ENCODE measurements at regions not wholly inside any gene's neighbourhood (a gene's known extent, or its start where the extent isn't known, plus 50 kb on each side); places are given as distances from the start of the nearest gene placed in this dataset.

- H3K27ac ChIP-seq, result no peak overlapping the region
- 80 to 83% methylated on average over 37 of the region's 37 CpGs for WGBS, 2 donors
- DNase-seq (no peak), ATAC-seq (no peak)
- peaks cover 0 to 67% (median 41%) of the 10 kb centered on the region in 7 donors for H3K27me3 ChIP-seq
- H3K9me3 ChIP-seq, result no peaks in the 10 kb centered on the region
- no peak overlapping the region for H3K4me3 ChIP-seq
- intact Hi-C loops (cut with DNase I), result no loop called here
- no peaks in the 10 kb centered on the region for H3K36me3 ChIP-seq
- TF ChIP-seq CTCF (IDR thresholded peaks at IDR 0.05), result no peak
- no peaks in the 10 kb centered on the region for H3K4me1 ChIP-seq
These were observed 188.3 kb downstream of the IRF8 start for GRCh38 chr16:86087011-86087895.

- 61 to 62% methylated on average over 11 of the region's 11 CpGs for WGBS, 2 donors
- Histone ChIP-seq H3K36me3 (no peaks in the 10 kb centered on the region), H3K27me3 (peaks cover 0 to 61% (median 38%) of the 10 kb centered on the region in 7 donors), H3K27ac (no peak overlapping the region), H3K4me1 (no peaks in the 10 kb centered on the region), H3K4me3 (no peak overlapping the region), H3K9me3 (no peaks in the 10 kb centered on the region)
- DNase-seq (no peak), ATAC-seq (no peak)
- intact Hi-C loops (cut with DNase I), result no loop called here
- TF ChIP-seq CTCF (IDR thresholded peaks at IDR 0.05), result no peak
These were observed 188.9 kb downstream of the IRF8 start for GRCh38 chr16:86087896-86088230.

GRCh38 chr16:86088287-86088686 is 189.3 kb downstream of the IRF8 start:
- no peak for TF ChIP-seq CTCF (IDR thresholded peaks at IDR 0.05)
- no peak for ATAC-seq
- Histone ChIP-seq H3K4me3 (no peak overlapping the region), H3K27ac (no peak overlapping the region), H3K27me3 (peaks cover 0 to 57% (median 33%) of the 10 kb centered on the region in 7 donors), H3K36me3 (no peaks in the 10 kb centered on the region), H3K4me1 (no peaks in the 10 kb centered on the region), H3K9me3 (no peaks in the 10 kb centered on the region)
- intact Hi-C loops (cut with DNase I), result no loop called here
- no peak for DNase-seq
- WGBS, 2 donors, result 70 to 76% methylated on average over 5 of the region's 5 CpGs

GRCh38 chr16:86088816-86089215 is 189.9 kb downstream of the IRF8 start:
- intact Hi-C loops (cut with DNase I), result no loop called here
- Histone ChIP-seq H3K4me3 (no peak overlapping the region), H3K27me3 (peaks cover 0 to 51% (median 28%) of the 10 kb centered on the region in 7 donors), H3K27ac (no peak overlapping the region), H3K9me3 (no peaks in the 10 kb centered on the region), H3K36me3 (no peaks in the 10 kb centered on the region), H3K4me1 (no peaks in the 10 kb centered on the region)
- DNase-seq (no peak), ATAC-seq (no peak)
- TF ChIP-seq CTCF (IDR thresholded peaks at IDR 0.05), result no peak
- WGBS, 2 donors, result 86 to 87% methylated on average over 9 of the region's 9 CpGs

Measured in heart right ventricle (tissue), 16 donors.